T-cell (primary cell): ENCODE measurements at regions not wholly inside any gene's neighbourhood (a gene's known extent, or its start where the extent isn't known, plus 50 kb on each side); places are given as distances from the start of the nearest gene placed in this dataset.

ENCODE experiments used
- ATAC-seq, 4 experiments: fragments of 200-7000 bp in 3 of 4; fragments of 150-1000 bp in 1 of 4; cut with Tn5 transposase; replicated peaks in 1 of 4; 1 replicate in 3 of 4; 2 replicates in 1 of 4; pipeline ENCODE4 v1.10.0; 2021; ENCODE audit warnings: moderate library complexity in 3 of 4, mild to moderate bottlenecking in 2 of 4, moderate number of reproducible peaks in 1 of 4
- CTCF ChIA-PET, 2 donors: fragments of 300-600 bp; sonication (Branson Sonifier 250); formaldehyde crosslinking; loops; one replicate each; lab custom pipeline; 2022; ENCODE audit warnings: antibody characterized with exemption in 2 of 2; lab: Charles Lee
- POLR2A ChIA-PET, 2 donors: fragments of 300-600 bp; sonication (Branson Sonifier 250); formaldehyde crosslinking; loops; one replicate each; lab custom pipeline; 2022; ENCODE audit warnings: antibody characterized with exemption in 2 of 2; lab: Charles Lee
- DNase-seq, 35 experiments: peaks; one replicate each; pipeline versions ENCODE4 v3.0.0 to v3.0.0-alpha.2; 2013 to 2023
- H3K27ac ChIP-seq: one replicate; pipeline ENCODE4 v1.5.1; 2013; ENCODE audit warnings: low read length
- H3K27me3 ChIP-seq, 2 experiments: replicated peaks in 1 of 2; 1 replicate in 1 of 2; 2 replicates in 1 of 2; pipeline versions ENCODE4 v1.6.1 to v1.7.0; 2013; ENCODE audit warnings: low read length in 1 of 2, mixed read lengths in 1 of 2; ENCODE audit not compliant: control insufficient read depth in 2 of 2, insufficient read depth in 2 of 2; ENCODE audit errors: extremely low read depth in 1 of 2
- H3K36me3 ChIP-seq, 2 donors: 1 replicate in 1 of 2; 2 replicates in 1 of 2; pipeline versions ENCODE4 v1.6.1 to v1.7.0; 2013; ENCODE audit warnings: low read length in 1 of 2; ENCODE audit not compliant: control insufficient read depth in 2 of 2, insufficient read depth in 1 of 2; ENCODE audit errors: extremely low read depth in 1 of 2
- H3K4me1 ChIP-seq, 2 experiments: 1 replicate in 1 of 2; 2 replicates in 1 of 2; pipeline versions ENCODE4 v1.6.1 to v1.7.0; 2013; ENCODE audit warnings: low read length in 2 of 2, mixed read lengths in 1 of 2; ENCODE audit not compliant: insufficient read depth in 2 of 2, control insufficient read depth in 1 of 2; ENCODE audit errors: extremely low read depth in 1 of 2
- H3K4me3 ChIP-seq, 2 donors: 1 replicate in 1 of 2; 2 replicates in 1 of 2; pipeline versions ENCODE4 v1.5.1 to v1.7.0; 2013; ENCODE audit warnings: mild to moderate bottlenecking in 2 of 2, low read length in 1 of 2, moderate library complexity in 1 of 2; ENCODE audit not compliant: control insufficient read depth in 1 of 2; ENCODE audit errors: extremely low read depth in 1 of 2
- H3K9me3 ChIP-seq: 2 replicates; pipeline ENCODE4 v1.7.0; 2013
- H3K27ac Mint-ChIP-seq, 2 donors: one replicate each; pipeline ENCODE4 v1.8.0; 2020 to 2021; ENCODE audit warnings: mild to moderate bottlenecking in 2 of 2, mixed read lengths in 2 of 2
- H3K27me3 Mint-ChIP-seq, 2 donors: one replicate each; pipeline ENCODE4 v1.8.0; 2021 to 2022; ENCODE audit warnings: mixed read lengths in 2 of 2
- H3K36me3 Mint-ChIP-seq: one replicate; pipeline ENCODE4 v1.8.0; 2021; ENCODE audit warnings: mixed read lengths
- H3K4me1 Mint-ChIP-seq, 3 donors: one replicate each; pipeline ENCODE4 v1.8.0; 2020 to 2022; ENCODE audit warnings: mixed read lengths in 3 of 3, mild to moderate bottlenecking in 1 of 3
- H3K4me3 Mint-ChIP-seq, 3 donors: one replicate each; pipeline ENCODE4 v1.8.0; 2020 to 2022; ENCODE audit warnings: mild to moderate bottlenecking in 3 of 3, mixed read lengths in 3 of 3, moderate library complexity in 3 of 3
- H3K9me3 Mint-ChIP-seq, 3 donors: one replicate each; pipeline ENCODE4 v1.8.0; 2020 to 2022; ENCODE audit warnings: mixed read lengths in 3 of 3
- WGBS: methylation state at CpG from one replicate; pipeline ENCODE4 v1.1.5; 2013; ENCODE audit warnings: missing lambda C conversion rate; ENCODE audit not compliant: insufficient coverage; 5-methylcytosine and 5-hydroxymethylcytosine counted together

- DNase-seq (no peak), ATAC-seq (no peak)
- Mint-ChIP-seq H3K27me3 (no peaks in the 10 kb centered on the region), H3K9me3 (no peaks in the 10 kb centered on the region), H3K4me3 (no peak overlapping the region), H3K27ac (peak overlapping the region; percentile 82 to 98), H3K36me3 (no peaks in the 10 kb centered on the region), H3K4me1 (peaks cover 33 to 44% (median 36%) of the 10 kb centered on the region in 3 donors)
- no peaks in the 10 kb centered on the region for H3K27me3 ChIP-seq
- POLR2A ChIA-PET, result no interaction called here
- H3K9me3 ChIP-seq, result no peaks in the 10 kb centered on the region
- no peak overlapping the region for H3K27ac ChIP-seq
- no peak overlapping the region for H3K4me3 ChIP-seq
- no peaks in the 10 kb centered on the region for H3K36me3 ChIP-seq
- CTCF ChIA-PET, result interaction anchor here (0.8 to 1.2 kb wide), 2 partner anchors 216 to 394 kb away, joined by 3 read pairs; no protein-coding TSS in a partner anchor
- H3K4me1 ChIP-seq, result peaks cover 3 to 8% of the 10 kb centered on the region in 2 experiments
- WGBS, result 97% methylated on average over 3 of the region's 3 CpGs
Observed at GRCh38 chr3:111323019-111323418, 219.0 kb upstream of the CD96 start.

- CTCF ChIA-PET, result interaction anchor here in 1 of 2 donors (0.6 kb wide), 1 partner anchor 1670 kb away, joined by 9 read pairs; no protein-coding TSS in a partner anchor
- DNase-seq (peak in 1 of 35 experiments; percentile 33), ATAC-seq (peak; percentile 63 to 66 (median 64))
- no peaks in the 10 kb centered on the region for H3K36me3 Mint-ChIP-seq
- H3K27ac Mint-ChIP-seq, result peak overlapping the region; percentile 82 to 98
- peaks cover 33 to 44% (median 36%) of the 10 kb centered on the region in 3 donors for H3K4me1 Mint-ChIP-seq
- H3K27ac ChIP-seq, result peak overlapping the region; percentile 61
- WGBS, result 0% methylated on average over 1 of the region's 2 CpGs
- no peaks in the 10 kb centered on the region for H3K9me3 ChIP-seq
- H3K27me3 Mint-ChIP-seq, result no peaks in the 10 kb centered on the region
- peaks cover 3 to 8% of the 10 kb centered on the region in 2 experiments for H3K4me1 ChIP-seq
- H3K9me3 Mint-ChIP-seq, result no peaks in the 10 kb centered on the region
- POLR2A ChIA-PET, result no interaction called here
- H3K4me3 ChIP-seq, result peak overlapping the region; percentile 9 to 20
- no peaks in the 10 kb centered on the region for H3K36me3 ChIP-seq
- H3K4me3 Mint-ChIP-seq, result peak overlapping the region; percentile 63 to 72 (median 66)
- no peaks in the 10 kb centered on the region for H3K27me3 ChIP-seq
Observed at GRCh38 chr3:111324151-111324550, 217.8 kb upstream of the CD96 start.

GRCh38 chr3:111324645-111325044 is 217.4 kb upstream of the CD96 start:
- Mint-ChIP-seq H3K36me3 (no peaks in the 10 kb centered on the region), H3K4me3 (peak overlapping the region; percentile 63 to 72 (median 66)), H3K9me3 (no peaks in the 10 kb centered on the region), H3K4me1 (peaks cover 33 to 39% (median 36%) of the 10 kb centered on the region in 3 donors), H3K27me3 (no peaks in the 10 kb centered on the region), H3K27ac (peak overlapping the region; percentile 82 to 98)
- 15% methylated on average over 1 of the region's 1 CpG for WGBS
- H3K4me3 ChIP-seq, result peak overlapping the region in 1 of 2 donors; percentile 9
- H3K27ac ChIP-seq, result peak overlapping the region; percentile 61
- peak in 3 of 4 experiments; percentile 47 to 63 (median 57) for ATAC-seq
- H3K27me3 ChIP-seq, result no peaks in the 10 kb centered on the region
- CTCF ChIA-PET, result no interaction called here
- H3K36me3 ChIP-seq, result no peaks in the 10 kb centered on the region
- peaks cover 3 to 8% of the 10 kb centered on the region in 2 experiments for H3K4me1 ChIP-seq
- no peaks in the 10 kb centered on the region for H3K9me3 ChIP-seq
- POLR2A ChIA-PET, result interaction anchor here in 1 of 2 donors (0.6 kb wide), 1 partner anchor 384 kb away, joined by 3 read pairs; no protein-coding TSS in a partner anchor
- DNase-seq, result peak in 1 of 35 experiments; percentile 22

GRCh38 chr3:111325160-111325718 is 216.8 kb upstream of the CD96 start:
- no peak for ATAC-seq
- Histone ChIP-seq H3K4me1 (peaks cover 3 to 8% of the 10 kb centered on the region in 2 experiments), H3K4me3 (no peak overlapping the region), H3K36me3 (no peaks in the 10 kb centered on the region), H3K27me3 (no peaks in the 10 kb centered on the region), H3K9me3 (no peaks in the 10 kb centered on the region), H3K27ac (no peak overlapping the region)
- Mint-ChIP-seq H3K27me3 (no peaks in the 10 kb centered on the region), H3K4me1 (peaks cover 33 to 36% (median 36%) of the 10 kb centered on the region in 3 donors), H3K4me3 (peak overlapping the region in 1 of 3 donors; percentile 72), H3K36me3 (no peaks in the 10 kb centered on the region), H3K9me3 (no peaks in the 10 kb centered on the region), H3K27ac (peak overlapping the region; percentile 10 to 98)
- WGBS, result 100% methylated on average over 1 of the region's 4 CpGs
- CTCF ChIA-PET, result no interaction called here
- POLR2A ChIA-PET, result interaction anchor here in 1 of 2 donors (0.6 kb wide), 1 partner anchor 383 kb away, joined by 3 read pairs; no protein-coding TSS in a partner anchor
- no peak for DNase-seq

- Mint-ChIP-seq H3K4me1 (peaks cover 33 to 36% (median 33%) of the 10 kb centered on the region in 3 donors), H3K27me3 (no peaks in the 10 kb centered on the region), H3K36me3 (no peaks in the 10 kb centered on the region), H3K9me3 (no peaks in the 10 kb centered on the region), H3K4me3 (no peak overlapping the region), H3K27ac (peak overlapping the region; percentile 5 to 35)
- 40% methylated on average over 1 of the region's 4 CpGs for WGBS
- H3K27ac ChIP-seq, result no peak overlapping the region
- no peaks in the 10 kb centered on the region for H3K27me3 ChIP-seq
- ATAC-seq (no peak), DNase-seq (no peak)
- ChIA-PET CTCF (no interaction called here), POLR2A (no interaction called here)
- peaks cover 3 to 8% of the 10 kb centered on the region in 2 experiments for H3K4me1 ChIP-seq
- H3K36me3 ChIP-seq, result no peaks in the 10 kb centered on the region
- no peaks in the 10 kb centered on the region for H3K9me3 ChIP-seq
- no peak overlapping the region for H3K4me3 ChIP-seq
Observed at GRCh38 chr3:111326144-111326995, 215.6 kb upstream of the CD96 start.

GRCh38 chr3:111331306-111331705 is 210.7 kb upstream of the CD96 start:
- no peaks in the 10 kb centered on the region for H3K9me3 ChIP-seq
- H3K4me1 Mint-ChIP-seq, result peaks cover 3 to 4% (median 4%) of the 10 kb centered on the region in 3 donors
- H3K27me3 ChIP-seq, result no peaks in the 10 kb centered on the region
- no peaks in the 10 kb centered on the region for H3K27me3 Mint-ChIP-seq
- H3K27ac Mint-ChIP-seq, result no peak overlapping the region
- CTCF ChIA-PET, result interaction anchor here in 1 of 2 donors (0.6 kb wide), 1 partner anchor 378 kb away, joined by 3 read pairs; no protein-coding TSS in a partner anchor
- H3K4me1 ChIP-seq, result peaks cover 0 to 3% of the 10 kb centered on the region in 2 experiments
- ATAC-seq (no peak), DNase-seq (no peak)
- H3K4me3 ChIP-seq, result no peak overlapping the region
- WGBS, result no CpG with 5 or more reads among the region's 1 CpG
- no peaks in the 10 kb centered on the region for H3K9me3 Mint-ChIP-seq
- no peak overlapping the region for H3K4me3 Mint-ChIP-seq
- H3K36me3 Mint-ChIP-seq, result no peaks in the 10 kb centered on the region
- POLR2A ChIA-PET, result no interaction called here
- no peaks in the 10 kb centered on the region for H3K36me3 ChIP-seq
- no peak overlapping the region for H3K27ac ChIP-seq
